ENCODE measurements at regions not wholly inside any gene's neighbourhood (a gene's known extent, or its start where the extent isn't known, plus 50 kb on each side); places are given as distances from the start of the nearest gene placed in this dataset.

DNA sequence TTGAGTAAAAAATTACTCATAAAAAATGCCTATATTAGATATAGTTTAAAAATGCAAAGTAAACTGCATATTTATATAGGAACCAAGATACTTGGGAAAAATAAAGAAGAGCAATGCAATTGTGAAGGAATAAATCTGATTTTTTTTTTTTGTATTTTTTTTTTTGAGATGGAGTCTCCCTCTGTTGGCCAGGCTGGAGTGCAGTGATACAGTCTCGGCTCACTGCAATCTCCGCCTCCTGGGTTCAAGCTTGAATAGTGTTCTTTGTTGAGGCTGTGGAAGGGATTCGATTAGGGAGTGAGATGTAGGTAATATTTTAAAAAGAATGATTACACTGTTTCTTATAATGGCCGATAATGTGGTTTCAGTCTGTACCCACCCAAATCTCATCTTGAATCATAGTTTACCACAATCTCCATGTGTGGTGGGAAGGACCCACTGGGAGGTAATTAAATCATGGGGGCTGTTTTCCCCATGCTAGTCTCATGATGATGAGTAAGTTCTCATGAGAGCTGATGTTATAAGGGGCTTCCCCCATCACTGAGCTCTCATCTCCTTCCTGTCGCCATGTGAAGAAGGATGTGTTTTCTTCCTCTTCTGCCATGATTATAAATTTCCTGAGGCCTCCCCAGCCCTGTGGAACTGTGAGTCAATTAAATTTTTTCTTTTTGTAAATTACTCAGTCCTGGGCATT is 1765.9 kb downstream of the PLA2G4A start:
- Histone ChIP-seq H3K27me3 (ENCODE audit: insufficient read depth) (no peaks in the 10 kb centered on the region), H2AFZ (no peak overlapping the region), H3F3A (replicated peaks; ENCODE audit: low read depth) (no peaks in the 10 kb centered on the region), H3K79me2 (replicated peaks; ENCODE audit: insufficient read depth) (no peaks in the 10 kb centered on the region), H3K4me3 (no peak overlapping the region), H3K9me2 (ENCODE audit: insufficient read depth) (no peaks in the 10 kb centered on the region; the same call in 1 of the 2 replicates), H3K36me3 (ENCODE audit: insufficient read depth) (no peaks in the 10 kb centered on the region), H3K4me1 (ENCODE audit: insufficient read depth) (no peaks in the 10 kb centered on the region), H4K20me1 (replicated peaks; ENCODE audit: insufficient read depth) (no peaks in the 10 kb centered on the region), H3K27ac (ENCODE audit: low read depth) (no peak overlapping the region), H3K4me2 (no peak overlapping the region)
- ATAC-seq (0 out of 3 replicates have a peak, but pooled peaks have one; percentile 30), DNase-seq (ENCODE audit: low spot score) (peak; percentile 17)
- peaks cover 3% of the 10 kb centered on the region; the same call in 1 of the 3 replicates for H3K36me3 Mint-ChIP-seq (ENCODE audit: low read depth)
- peaks cover 3% of the 10 kb centered on the region; the same call in 1 of the 3 replicates for H3K9me3 Mint-ChIP-seq
- TF ChIP-seq, protein P1, sequence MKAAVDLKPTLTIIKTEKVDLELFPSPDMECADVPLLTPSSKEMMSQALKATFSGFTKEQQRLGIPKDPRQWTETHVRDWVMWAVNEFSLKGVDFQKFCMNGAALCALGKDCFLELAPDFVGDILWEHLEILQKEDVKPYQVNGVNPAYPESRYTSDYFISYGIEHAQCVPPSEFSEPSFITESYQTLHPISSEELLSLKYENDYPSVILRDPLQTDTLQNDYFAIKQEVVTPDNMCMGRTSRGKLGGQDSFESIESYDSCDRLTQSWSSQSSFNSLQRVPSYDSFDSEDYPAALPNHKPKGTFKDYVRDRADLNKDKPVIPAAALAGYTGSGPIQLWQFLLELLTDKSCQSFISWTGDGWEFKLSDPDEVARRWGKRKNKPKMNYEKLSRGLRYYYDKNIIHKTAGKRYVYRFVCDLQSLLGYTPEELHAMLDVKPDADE (IDR thresholded peaks at IDR 0.05), result no peak
- TF ChIP-seq, protein P2, sequence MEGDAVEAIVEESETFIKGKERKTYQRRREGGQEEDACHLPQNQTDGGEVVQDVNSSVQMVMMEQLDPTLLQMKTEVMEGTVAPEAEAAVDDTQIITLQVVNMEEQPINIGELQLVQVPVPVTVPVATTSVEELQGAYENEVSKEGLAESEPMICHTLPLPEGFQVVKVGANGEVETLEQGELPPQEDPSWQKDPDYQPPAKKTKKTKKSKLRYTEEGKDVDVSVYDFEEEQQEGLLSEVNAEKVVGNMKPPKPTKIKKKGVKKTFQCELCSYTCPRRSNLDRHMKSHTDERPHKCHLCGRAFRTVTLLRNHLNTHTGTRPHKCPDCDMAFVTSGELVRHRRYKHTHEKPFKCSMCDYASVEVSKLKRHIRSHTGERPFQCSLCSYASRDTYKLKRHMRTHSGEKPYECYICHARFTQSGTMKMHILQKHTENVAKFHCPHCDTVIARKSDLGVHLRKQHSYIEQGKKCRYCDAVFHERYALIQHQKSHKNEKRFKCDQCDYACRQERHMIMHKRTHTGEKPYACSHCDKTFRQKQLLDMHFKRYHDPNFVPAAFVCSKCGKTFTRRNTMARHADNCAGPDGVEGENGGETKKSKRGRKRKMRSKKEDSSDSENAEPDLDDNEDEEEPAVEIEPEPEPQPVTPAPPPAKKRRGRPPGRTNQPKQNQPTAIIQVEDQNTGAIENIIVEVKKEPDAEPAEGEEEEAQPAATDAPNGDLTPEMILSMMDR (conservative IDR thresholded peaks at IDR 0.05; ENCODE audit: low read depth in 2 of 2), result peak; percentile 51 to 57
- TF ChIP-seq POLR2AphosphoS5 (IDR thresholded peaks at IDR 0.05; ENCODE audit: low read depth) (no peak), CREB1 (CRISPR knock-in tag; IDR thresholded peaks at IDR 0.05; ENCODE audit: low read depth) (no peak), ZNF331 (CRISPR knock-in tag; IDR thresholded peaks at IDR 0.05; ENCODE audit: low read depth) (no peak), EZH2 (IDR thresholded peaks at IDR 0.05; ENCODE audit: low read depth, unreplicated experiment) (no peak), JUNB (IDR thresholded peaks at IDR 0.05; ENCODE audit: unreplicated experiment) (no peak)
- TF ChIP-seq, protein P3, sequence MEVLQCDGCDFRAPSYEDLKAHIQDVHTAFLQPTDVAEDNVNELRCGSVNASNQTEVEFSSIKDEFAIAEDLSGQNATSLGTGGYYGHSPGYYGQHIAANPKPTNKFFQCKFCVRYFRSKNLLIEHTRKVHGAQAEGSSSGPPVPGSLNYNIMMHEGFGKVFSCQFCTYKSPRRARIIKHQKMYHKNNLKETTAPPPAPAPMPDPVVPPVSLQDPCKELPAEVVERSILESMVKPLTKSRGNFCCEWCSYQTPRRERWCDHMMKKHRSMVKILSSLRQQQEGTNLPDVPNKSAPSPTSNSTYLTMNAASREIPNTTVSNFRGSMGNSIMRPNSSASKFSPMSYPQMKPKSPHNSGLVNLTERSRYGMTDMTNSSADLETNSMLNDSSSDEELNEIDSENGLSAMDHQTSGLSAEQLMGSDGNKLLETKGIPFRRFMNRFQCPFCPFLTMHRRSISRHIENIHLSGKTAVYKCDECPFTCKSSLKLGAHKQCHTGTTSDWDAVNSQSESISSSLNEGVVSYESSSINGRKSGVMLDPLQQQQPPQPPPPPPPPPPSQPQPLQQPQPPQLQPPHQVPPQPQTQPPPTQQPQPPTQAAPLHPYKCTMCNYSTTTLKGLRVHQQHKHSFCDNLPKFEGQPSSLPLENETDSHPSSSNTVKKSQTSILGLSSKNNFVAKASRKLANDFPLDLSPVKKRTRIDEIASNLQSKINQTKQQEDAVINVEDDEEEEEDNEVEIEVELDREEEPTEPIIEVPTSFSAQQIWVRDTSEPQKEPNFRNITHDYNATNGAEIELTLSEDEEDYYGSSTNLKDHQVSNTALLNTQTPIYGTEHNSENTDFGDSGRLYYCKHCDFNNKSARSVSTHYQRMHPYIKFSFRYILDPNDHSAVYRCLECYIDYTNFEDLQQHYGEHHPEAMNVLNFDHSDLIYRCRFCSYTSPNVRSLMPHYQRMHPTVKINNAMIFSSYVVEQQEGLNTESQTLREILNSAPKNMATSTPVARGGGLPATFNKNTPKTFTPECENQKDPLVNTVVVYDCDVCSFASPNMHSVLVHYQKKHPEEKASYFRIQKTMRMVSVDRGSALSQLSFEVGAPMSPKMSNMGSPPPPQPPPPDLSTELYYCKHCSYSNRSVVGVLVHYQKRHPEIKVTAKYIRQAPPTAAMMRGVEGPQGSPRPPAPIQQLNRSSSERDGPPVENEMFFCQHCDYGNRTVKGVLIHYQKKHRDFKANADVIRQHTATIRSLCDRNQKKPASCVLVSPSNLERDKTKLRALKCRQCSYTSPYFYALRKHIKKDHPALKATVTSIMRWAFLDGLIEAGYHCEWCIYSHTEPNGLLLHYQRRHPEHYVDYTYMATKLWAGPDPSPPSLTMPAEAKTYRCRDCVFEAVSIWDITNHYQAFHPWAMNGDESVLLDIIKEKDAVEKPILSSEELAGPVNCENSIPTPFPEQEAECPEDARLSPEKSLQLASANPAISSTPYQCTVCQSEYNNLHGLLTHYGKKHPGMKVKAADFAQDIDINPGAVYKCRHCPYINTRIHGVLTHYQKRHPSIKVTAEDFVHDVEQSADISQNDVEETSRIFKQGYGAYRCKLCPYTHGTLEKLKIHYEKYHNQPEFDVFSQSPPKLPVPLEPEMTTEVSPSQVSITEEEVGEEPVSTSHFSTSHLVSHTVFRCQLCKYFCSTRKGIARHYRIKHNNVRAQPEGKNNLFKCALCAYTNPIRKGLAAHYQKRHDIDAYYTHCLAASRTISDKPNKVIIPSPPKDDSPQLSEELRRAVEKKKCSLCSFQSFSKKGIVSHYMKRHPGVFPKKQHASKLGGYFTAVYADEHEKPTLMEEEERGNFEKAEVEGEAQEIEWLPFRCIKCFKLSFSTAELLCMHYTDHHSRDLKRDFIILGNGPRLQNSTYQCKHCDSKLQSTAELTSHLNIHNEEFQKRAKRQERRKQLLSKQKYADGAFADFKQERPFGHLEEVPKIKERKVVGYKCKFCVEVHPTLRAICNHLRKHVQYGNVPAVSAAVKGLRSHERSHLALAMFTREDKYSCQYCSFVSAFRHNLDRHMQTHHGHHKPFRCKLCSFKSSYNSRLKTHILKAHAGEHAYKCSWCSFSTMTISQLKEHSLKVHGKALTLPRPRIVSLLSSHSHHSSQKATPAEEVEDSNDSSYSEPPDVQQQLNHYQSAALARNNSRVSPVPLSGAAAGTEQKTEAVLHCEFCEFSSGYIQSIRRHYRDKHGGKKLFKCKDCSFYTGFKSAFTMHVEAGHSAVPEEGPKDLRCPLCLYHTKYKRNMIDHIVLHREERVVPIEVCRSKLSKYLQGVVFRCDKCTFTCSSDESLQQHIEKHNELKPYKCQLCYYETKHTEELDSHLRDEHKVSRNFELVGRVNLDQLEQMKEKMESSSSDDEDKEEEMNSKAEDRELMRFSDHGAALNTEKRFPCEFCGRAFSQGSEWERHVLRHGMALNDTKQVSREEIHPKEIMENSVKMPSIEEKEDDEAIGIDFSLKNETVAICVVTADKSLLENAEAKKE (CRISPR knock-in tag; IDR thresholded peaks at IDR 0.05), result no peak
- no peak overlapping the region for H3K27ac Mint-ChIP-seq
- H3K4me3 Mint-ChIP-seq, result no peak overlapping the region
- peaks cover 1% of the 10 kb centered on the region for H3K27me3 Mint-ChIP-seq (ENCODE audit: insufficient read depth, low read depth, poor library complexity)
- H3K4me1 Mint-ChIP-seq, result peaks cover 4% of the 10 kb centered on the region; the same call in 1 of the 3 replicates

All from GM23338 (cell line).